Gastroesophageal sphincter (tissue), 4 donors: ENCODE measurements at regions not wholly inside any gene's neighbourhood (a gene's known extent, or its start where the extent isn't known, plus 50 kb on each side); places are given as distances from the start of the nearest gene placed in this dataset.

Experiments
- ATAC-seq: fragments of 150-250 bp; one replicate; pipeline ENCODE4 v1.9.1; 2016; ENCODE audit warnings: mild to moderate bottlenecking, moderate library complexity
- H3K27ac ChIP-seq, 4 donors: fragments of 200-600 bp; sonication (generic) in 3 of 4; 1 replicate in 3 of 4; 2 replicates in 1 of 4; pipeline ENCODE4 v1.5.1; 2016 to 2019
- H3K27me3 ChIP-seq: fragments of 200-600 bp; sonication (generic); one replicate; pipeline ENCODE4 v1.5.1; 2019
- H3K36me3 ChIP-seq, 2 donors: fragments of 200-600 bp; sonication (generic); one replicate each; pipeline ENCODE4 v1.5.1; 2019; ENCODE audit warnings: control low read depth in 1 of 2
- H3K4me1 ChIP-seq, 3 donors: fragments of 200-600 bp; sonication (generic); 1 replicate in 2 of 3; 2 replicates in 1 of 3; pipeline ENCODE4 v1.5.1; 2016 to 2019; ENCODE audit warnings: control low read depth in 2 of 3
- H3K4me3 ChIP-seq, 2 donors: fragments of 200-600 bp; sonication (generic); one replicate each; pipeline ENCODE4 v1.5.1; 2019; ENCODE audit warnings: mild to moderate bottlenecking in 1 of 2, moderate library complexity in 1 of 2
- H3K9me3 ChIP-seq, 3 donors: fragments of 200-600 bp; sonication (generic); one replicate each; pipeline ENCODE4 v1.5.1; 2017 to 2019; ENCODE audit warnings: control low read depth in 2 of 3
- CTCF ChIP-seq, 4 experiments: fragments of 200-600 bp in 2 of 4; fragments of 450-650 bp in 2 of 4; sonication (generic) in 1 of 4; IDR thresholded peaks; one replicate each; pipeline ENCODE4 v1.5.1; 2017 to 2019; ENCODE audit warnings: antibody characterized with exemption in 4 of 4, mild to moderate bottlenecking in 2 of 4, moderate library complexity in 2 of 4
- EP300 ChIP-seq: sonication (generic); formaldehyde crosslinking; IDR thresholded peaks from one replicate; pipeline ENCODE4 v1.6.1; 2017; ENCODE audit warnings: antibody characterized with exemption, mild to moderate bottlenecking
- POLR2A ChIP-seq, 2 donors: fragments of 450-650 bp; IDR thresholded peaks; one replicate each; pipeline ENCODE4 v1.6.1; 2017; ENCODE audit warnings: antibody characterized with exemption in 2 of 2, mild to moderate bottlenecking in 2 of 2, moderate library complexity in 1 of 2
- POLR2AphosphoS5 ChIP-seq: sonication (generic); formaldehyde crosslinking; IDR thresholded peaks from one replicate; pipeline ENCODE4 v1.6.1; 2017; ENCODE audit warnings: antibody characterized with exemption
- WGBS, 2 donors: methylation state at CpG; one replicate each; pipeline ENCODE4 v1.1.5; 2018; ENCODE audit warnings: low coverage in 1 of 2; 5-methylcytosine and 5-hydroxymethylcytosine counted together

GRCh38 chr15:93417156-93417555 lies 328.1 kb upstream of the RGMA start:
- WGBS, 2 donors, result 69% methylated on average over 6 of the region's 6 CpGs; no CpG with 5 or more reads in 1 of the 2 donors
- no peak for TF ChIP-seq POLR2AphosphoS5
- TF ChIP-seq CTCF (IDR thresholded peaks at IDR 0.05), result no peak
- no peak for TF ChIP-seq POLR2A (IDR thresholded peaks at IDR 0.05)
- no peak for TF ChIP-seq EP300
- Histone ChIP-seq H3K9me3 (no peaks in the 10 kb centered on the region), H3K27me3 (no peaks in the 10 kb centered on the region), H3K4me3 (no peak overlapping the region), H3K36me3 (no peaks in the 10 kb centered on the region), H3K4me1 (no peaks in the 10 kb centered on the region), H3K27ac (no peak overlapping the region)
- ATAC-seq, result no peak

GRCh38 chr15:93415576-93415975 lies 326.6 kb upstream of the RGMA start:
- Histone ChIP-seq H3K27me3 (no peaks in the 10 kb centered on the region), H3K4me3 (no peak overlapping the region), H3K27ac (no peak overlapping the region), H3K9me3 (no peaks in the 10 kb centered on the region), H3K4me1 (no peaks in the 10 kb centered on the region), H3K36me3 (no peaks in the 10 kb centered on the region)
- TF ChIP-seq POLR2A (IDR thresholded peaks at IDR 0.05) (no peak), EP300 (no peak), POLR2AphosphoS5 (no peak), CTCF (IDR thresholded peaks at IDR 0.05) (no peak)
- WGBS, 2 donors, result 75% methylated on average over 2 of the region's 3 CpGs; no CpG with 5 or more reads in 1 of the 2 donors
- no peak for ATAC-seq

- Histone ChIP-seq H3K27ac (no peak overlapping the region), H3K4me3 (no peak overlapping the region), H3K36me3 (no peaks in the 10 kb centered on the region), H3K27me3 (no peaks in the 10 kb centered on the region), H3K4me1 (no peaks in the 10 kb centered on the region), H3K9me3 (no peaks in the 10 kb centered on the region)
- no peak for TF ChIP-seq POLR2AphosphoS5
- 76 to 82% methylated on average over 4 to 7 of the region's 11 CpGs for WGBS, 2 donors
- no peak for ATAC-seq
Measured at GRCh38 chr15:93414576-93415231, 325.7 kb upstream of the RGMA start.

- no peak overlapping the region for H3K4me3 ChIP-seq
- no peak for TF ChIP-seq EP300
- no peak for TF ChIP-seq POLR2AphosphoS5
- TF ChIP-seq POLR2A (IDR thresholded peaks at IDR 0.05), result no peak
- no peak for TF ChIP-seq CTCF (IDR thresholded peaks at IDR 0.05)
- no peak overlapping the region for H3K27ac ChIP-seq
- no peaks in the 10 kb centered on the region for H3K9me3 ChIP-seq
- ATAC-seq, result no peak
- H3K4me1 ChIP-seq, result no peaks in the 10 kb centered on the region
- no peaks in the 10 kb centered on the region for H3K36me3 ChIP-seq
- no peaks in the 10 kb centered on the region for H3K27me3 ChIP-seq
- WGBS, 2 donors, result 89 to 96% methylated on average over 5 to 8 of the region's 10 CpGs
Measured at GRCh38 chr15:93413745-93414144, 324.7 kb upstream of the RGMA start.

- TF ChIP-seq EP300 (no peak), POLR2A (IDR thresholded peaks at IDR 0.05) (no peak), CTCF (IDR thresholded peaks at IDR 0.05) (no peak), POLR2AphosphoS5 (no peak)
- Histone ChIP-seq H3K4me1 (no peaks in the 10 kb centered on the region), H3K36me3 (no peaks in the 10 kb centered on the region), H3K4me3 (no peak overlapping the region), H3K9me3 (peaks cover 0 to 12% (median 0%) of the 10 kb centered on the region in 3 donors), H3K27me3 (no peaks in the 10 kb centered on the region), H3K27ac (no peak overlapping the region)
- ATAC-seq, result no peak
- WGBS, 2 donors, result 93 to 100% methylated on average over 1 to 3 of the region's 3 CpGs
Measured at GRCh38 chr15:93399121-93399520, 310.1 kb upstream of the RGMA start.
